Right cardiac atrium (tissue), 5 donors: ENCODE measurements at regions not wholly inside any gene's neighbourhood (a gene's known extent, or its start where the extent isn't known, plus 50 kb on each side); places are given as distances from the start of the nearest gene placed in this dataset.
"Not testable (repeated sequence)": the region's sequence is repeated elsewhere in the genome, so short reads cannot be mapped to it uniquely, and the experiment has no call there.

Experiments used
- ATAC-seq, 2 donors: fragments of 200-7000 bp; cut with Tn5 transposase; one replicate each; pipeline versions ENCODE4 v1.8.0 to v1.9.1; 2020; ENCODE audit warnings: moderate library complexity in 2 of 2, mild to moderate bottlenecking in 1 of 2
- DNase-seq, 3 donors: peaks; one replicate each; pipeline ENCODE4 v3.0.0-alpha.2; 2020
- H3K27ac ChIP-seq: one replicate; pipeline ENCODE4 v1.5.1; 2013; ENCODE audit warnings: mild to moderate bottlenecking, low read length, control low read depth, moderate library complexity
- H3K27me3 ChIP-seq: one replicate; pipeline ENCODE4 v1.6.1; 2013; ENCODE audit not compliant: control insufficient read depth, insufficient read depth
- H3K4me1 ChIP-seq: one replicate; pipeline ENCODE4 v1.6.1; 2013; ENCODE audit warnings: low read length; ENCODE audit not compliant: control insufficient read depth, insufficient read depth
- H3K4me3 ChIP-seq: one replicate; pipeline ENCODE4 v1.5.1; 2013; ENCODE audit warnings: low read length, control low read depth
- H3K9me3 ChIP-seq: one replicate; pipeline ENCODE4 v1.6.1; 2013; ENCODE audit warnings: low read length; ENCODE audit not compliant: control insufficient read depth
- WGBS: extraction: QIAGEN DNeasy Blood & Tissue Kit; methylation state at CpG from one replicate; pipeline ENCODE4 v1.1.7; 2013; 5-methylcytosine and 5-hydroxymethylcytosine counted together
- intact Hi-C, 4 donors: fragments of 100-400 bp; cut with DNase I; formaldehyde crosslinking; loops; one replicate each; pipeline versions ENCODE4 v1.11.0 to v1.14.0; 2022 to 2023
- donor health status: healthy with polysubstance abuse.
- donor health status: DM: no; HTN: yes; CAD: no.
- donor health status: DM: no; HTN: no; CAD: no.
- donor health status: DM: no; HTN: yes; CAD: no; lungs with severe emphysema.
- donor health status: DM: yes; HTN: yes; CAD: no.

DNA sequence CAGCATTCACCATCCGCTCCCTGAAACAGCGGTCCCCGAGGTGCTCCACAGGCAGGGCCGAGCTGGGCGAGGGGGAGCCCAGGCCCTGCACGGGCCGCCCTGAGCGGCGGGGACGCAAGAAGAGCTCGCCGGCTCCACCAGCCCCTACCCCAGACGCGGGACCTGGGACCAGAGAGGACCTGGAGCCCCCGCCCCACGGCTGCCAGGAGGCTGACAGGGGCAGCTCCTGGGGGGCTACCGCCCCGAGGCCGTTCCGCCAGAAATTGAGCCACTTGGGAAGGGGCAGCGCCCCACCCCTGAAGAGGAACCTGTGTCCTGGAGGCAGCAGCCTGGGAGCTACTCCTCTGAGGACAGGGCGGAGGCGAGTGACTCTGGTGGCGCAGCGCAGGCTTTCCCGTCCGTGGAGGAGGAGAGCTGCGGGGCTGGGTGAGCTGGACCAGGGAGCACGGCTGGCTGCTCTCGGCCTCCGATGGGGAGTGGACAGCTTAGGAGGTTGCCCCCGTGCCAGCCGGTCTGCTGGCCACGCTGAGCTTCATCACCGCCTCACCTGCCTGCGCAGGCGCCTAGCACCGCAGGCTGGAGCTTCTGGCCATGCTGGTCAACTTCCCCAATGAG, 529.1 kb upstream of the DEFB115 start:
- H3K27ac ChIP-seq, H3K4me3 ChIP-seq, H3K9me3 ChIP-seq, ATAC-seq, H3K27me3 ChIP-seq, intact Hi-C loops, H3K4me1 ChIP-seq: not testable (repeated sequence)
- DNase-seq, result peak in 1 of 3 donors; percentile 55
- WGBS, result 93% methylated on average over 38 of the region's 38 CpGs
